ENCODE measurements at regions not wholly inside any gene's neighbourhood (a gene's known extent, or its start where the extent isn't known, plus 50 kb on each side); places are given as distances from the start of the nearest gene placed in this dataset.
"Not testable (repeated sequence)": the region's sequence is repeated elsewhere in the genome, so short reads cannot be mapped to it uniquely, and the experiment has no call there.

DNA sequence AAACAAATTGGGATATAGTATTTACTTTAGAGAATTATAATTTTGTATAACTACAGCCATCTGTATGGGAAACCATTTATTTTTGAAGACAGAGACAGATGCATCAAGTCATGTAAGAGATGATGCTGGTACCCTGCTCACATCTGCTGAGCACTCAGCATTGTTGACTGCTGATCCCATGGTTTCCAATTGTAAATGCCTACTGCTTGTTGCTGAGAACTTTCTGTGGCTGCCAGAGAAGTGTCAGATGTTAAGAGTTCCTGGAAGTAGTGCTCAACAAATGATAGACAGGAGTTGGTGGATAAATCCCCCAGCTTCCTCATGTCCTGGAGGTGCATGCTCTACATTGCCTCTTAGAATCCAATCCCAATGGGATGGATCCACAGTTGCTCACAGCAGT lies 167.1 kb downstream of the OXSM start:
- Mint-ChIP-seq H3K36me3 (no peaks in the 10 kb centered on the region), H3K4me1 (no peaks in the 10 kb centered on the region), H3K27me3 (no peaks in the 10 kb centered on the region), H3K4me3 (no peak overlapping the region), H3K27ac (no peak overlapping the region), H3K9me3 (no peaks in the 10 kb centered on the region)
- ATAC-seq, result no peak

DNA sequence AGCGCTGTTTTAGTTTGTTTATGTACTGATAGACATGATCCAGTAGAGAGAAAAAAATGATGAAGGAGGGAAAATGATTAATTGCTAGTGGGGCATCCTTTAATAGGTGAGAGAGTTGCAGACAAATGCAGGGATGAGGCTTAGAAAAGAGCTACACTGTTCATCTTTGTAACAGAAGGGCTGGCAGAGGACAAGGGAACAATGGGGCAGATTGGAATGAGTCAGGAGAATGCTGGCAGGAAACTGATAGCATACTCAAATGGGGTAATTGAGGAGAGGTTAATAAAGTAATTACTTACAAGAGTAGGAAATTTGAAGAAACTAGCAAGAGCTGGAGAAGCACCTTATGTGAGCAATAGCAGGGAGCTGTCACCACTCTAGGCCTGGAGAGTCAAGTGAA lies 170.9 kb downstream of the OXSM start:
- H3K36me3 Mint-ChIP-seq, result no peaks in the 10 kb centered on the region
- H3K27me3 Mint-ChIP-seq, result no peaks in the 10 kb centered on the region
- no peaks in the 10 kb centered on the region for H3K4me1 Mint-ChIP-seq
- H3K27ac Mint-ChIP-seq, result no peak overlapping the region
- no peak overlapping the region for H3K4me3 Mint-ChIP-seq
- H3K9me3 Mint-ChIP-seq, result no peaks in the 10 kb centered on the region
- ATAC-seq, result peak; percentile 15

DNA sequence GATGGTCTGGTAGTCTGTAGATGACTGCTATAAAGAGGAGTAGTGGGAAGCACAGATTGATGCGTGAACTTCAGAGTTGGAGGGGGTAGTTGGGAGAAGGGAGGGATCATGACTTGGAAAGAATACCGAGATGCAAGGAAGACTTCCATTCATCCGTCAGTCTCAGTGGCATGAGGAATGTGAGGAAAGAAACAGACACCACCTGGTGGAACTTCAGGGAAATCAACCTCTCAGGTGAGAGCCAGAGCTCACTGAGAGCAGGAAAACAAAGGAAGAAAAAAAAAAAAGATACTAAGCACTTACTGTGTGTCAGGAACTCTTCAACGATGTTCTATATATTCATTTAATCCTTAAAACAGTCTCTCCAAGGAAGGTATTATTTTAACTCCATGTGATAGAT lies 172.4 kb downstream of the OXSM start:
- Mint-ChIP-seq H3K27ac (no peak overlapping the region), H3K9me3 (no peaks in the 10 kb centered on the region), H3K27me3 (no peaks in the 10 kb centered on the region), H3K4me3 (no peak overlapping the region), H3K4me1 (no peaks in the 10 kb centered on the region), H3K36me3 (no peaks in the 10 kb centered on the region)
- no peak for ATAC-seq

DNA sequence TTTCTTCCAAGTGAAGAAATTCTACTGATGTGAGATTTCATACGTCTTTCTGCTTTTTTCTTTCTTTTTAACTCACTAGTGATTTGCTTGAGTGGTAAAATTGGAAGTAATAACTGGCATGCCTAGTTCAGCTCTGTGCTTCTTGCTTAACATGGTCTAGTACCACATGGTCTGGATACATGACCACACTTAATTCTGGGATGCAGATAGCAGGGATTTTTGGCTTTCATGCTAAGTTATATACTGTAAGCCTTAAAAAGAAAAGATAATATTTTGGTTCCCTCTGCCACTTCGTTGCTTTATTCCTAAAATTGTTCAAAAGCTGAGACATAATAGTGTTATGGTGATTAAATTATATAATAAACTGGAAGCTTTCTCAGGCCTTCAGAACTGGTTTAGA lies 174.3 kb downstream of the OXSM start:
- Mint-ChIP-seq H3K4me3 (no peak overlapping the region), H3K36me3 (no peaks in the 10 kb centered on the region), H3K4me1 (no peaks in the 10 kb centered on the region), H3K9me3 (no peaks in the 10 kb centered on the region), H3K27ac (no peak overlapping the region), H3K27me3 (no peaks in the 10 kb centered on the region)
- ATAC-seq, result no peak

DNA sequence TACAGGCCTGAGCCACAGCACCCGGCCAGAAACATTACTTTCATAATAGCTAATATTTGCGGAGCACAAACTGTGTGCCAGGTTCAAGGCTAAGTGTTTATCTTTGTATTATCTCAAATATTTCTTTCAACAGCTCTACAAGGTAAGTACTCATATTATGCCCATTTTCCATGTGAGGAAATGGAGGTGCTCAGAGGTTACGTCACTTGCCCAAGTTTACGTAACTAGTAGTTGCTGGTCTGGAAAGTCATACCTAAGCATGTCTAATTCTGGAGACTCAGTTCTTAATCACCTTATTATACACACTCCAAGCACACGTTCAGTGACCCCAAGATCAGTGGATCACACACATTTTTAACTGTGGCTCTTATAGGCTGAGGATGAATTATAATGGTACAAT lies 177.5 kb downstream of the OXSM start:
- Mint-ChIP-seq H3K36me3 (no peaks in the 10 kb centered on the region), H3K27me3 (no peaks in the 10 kb centered on the region), H3K27ac (no peak overlapping the region), H3K9me3 (peaks cover 3% of the 10 kb centered on the region), H3K4me3 (no peak overlapping the region), H3K4me1 (no peaks in the 10 kb centered on the region)
- no peak for ATAC-seq

DNA sequence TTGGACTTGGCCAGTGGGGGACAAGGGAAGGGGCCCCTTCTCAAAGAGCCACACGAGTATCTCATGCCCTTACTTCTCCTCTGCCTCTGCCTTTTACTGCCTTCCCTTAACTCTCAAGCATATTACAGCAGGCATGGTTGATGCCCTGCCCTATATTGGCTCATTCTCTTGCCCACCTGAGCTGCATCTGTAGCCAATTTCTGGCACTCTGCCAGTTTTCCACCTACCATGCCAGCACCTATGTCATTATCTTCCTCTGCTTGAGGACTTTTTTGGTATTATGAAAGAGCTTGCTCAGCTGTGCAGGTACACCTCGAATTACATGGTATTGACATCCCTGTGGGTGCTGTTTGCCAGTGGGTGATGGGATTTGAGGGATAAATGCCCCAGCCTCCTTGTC lies 181.8 kb downstream of the OXSM start:
- no peak for ATAC-seq
- Mint-ChIP-seq H3K4me1 (no peaks in the 10 kb centered on the region), H3K4me3 (no peak overlapping the region), H3K27me3 (no peaks in the 10 kb centered on the region), H3K27ac (no peak overlapping the region), H3K9me3 (peaks cover 3% of the 10 kb centered on the region), H3K36me3 (no peaks in the 10 kb centered on the region)

DNA sequence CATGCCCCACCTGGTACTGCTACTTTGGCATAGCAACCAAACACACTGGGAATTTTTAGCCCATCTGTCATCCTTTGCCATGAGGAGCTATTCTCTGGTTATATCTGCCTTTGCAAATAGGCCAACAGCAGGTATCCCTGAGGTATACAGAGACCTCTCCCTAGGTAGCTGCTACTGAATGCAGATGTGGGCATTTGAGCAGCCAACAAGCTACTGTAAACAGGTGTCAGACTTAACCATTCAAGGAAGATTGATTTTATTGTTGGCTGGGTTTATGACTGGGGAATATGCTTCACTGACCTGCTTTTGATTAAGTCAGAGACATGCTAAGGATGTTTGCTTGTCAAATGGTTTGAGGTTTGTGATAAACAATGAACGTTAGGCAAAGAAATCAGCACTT lies 183.2 kb downstream of the OXSM start:
- H3K9me3 Mint-ChIP-seq, result peaks cover 3% of the 10 kb centered on the region
- H3K27me3 Mint-ChIP-seq, result no peaks in the 10 kb centered on the region
- H3K4me3 Mint-ChIP-seq, result no peak overlapping the region
- ATAC-seq, result no peak
- H3K36me3 Mint-ChIP-seq, result no peaks in the 10 kb centered on the region
- no peak overlapping the region for H3K27ac Mint-ChIP-seq
- H3K4me1 Mint-ChIP-seq, result no peaks in the 10 kb centered on the region

DNA sequence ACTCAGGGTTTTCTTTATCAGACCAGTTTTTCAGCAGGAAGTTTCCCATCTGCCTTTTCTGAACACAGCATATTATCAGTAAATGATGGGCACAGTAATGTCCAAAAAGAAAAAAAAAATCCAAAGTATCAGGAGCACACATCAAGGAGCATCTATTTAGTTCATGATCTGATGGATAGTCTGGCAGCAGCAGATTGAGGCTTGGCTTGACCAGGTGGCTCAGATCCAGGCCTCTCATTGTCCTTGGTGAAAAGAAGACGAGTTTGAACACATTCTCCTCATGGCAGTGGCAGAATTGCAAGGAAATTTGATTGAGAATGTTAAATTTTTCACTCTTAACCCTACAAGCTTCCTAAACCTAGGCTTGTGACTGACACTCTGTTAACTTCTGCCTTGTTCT lies 192.9 kb downstream of the OXSM start:
- Mint-ChIP-seq H3K27me3 (no peaks in the 10 kb centered on the region), H3K4me1 (no peaks in the 10 kb centered on the region), H3K4me3 (no peak overlapping the region), H3K27ac (no peak overlapping the region), H3K36me3 (no peaks in the 10 kb centered on the region), H3K9me3 (no peaks in the 10 kb centered on the region)
- ATAC-seq, result no peak

DNA sequence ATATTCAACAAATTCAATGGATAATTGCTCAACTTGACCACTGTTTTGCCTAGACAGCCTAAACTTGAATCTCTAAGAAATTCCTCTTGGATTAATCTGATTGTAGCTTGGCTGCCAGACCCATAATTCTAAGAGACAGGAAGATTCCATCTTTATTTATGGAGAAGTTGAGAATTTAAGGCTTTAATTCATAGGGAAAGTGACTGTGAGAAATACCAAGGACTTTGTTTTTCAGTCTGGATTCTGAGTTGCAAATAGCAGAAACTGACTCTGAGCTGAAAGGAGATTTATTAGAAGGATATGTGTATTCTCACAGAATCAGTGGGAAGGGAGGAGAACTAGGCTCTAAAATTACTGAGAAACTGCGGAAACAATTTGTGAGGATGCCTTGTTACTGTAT lies 195.7 kb downstream of the OXSM start:
- no peaks in the 10 kb centered on the region for H3K4me1 Mint-ChIP-seq
- no peak overlapping the region for H3K4me3 Mint-ChIP-seq
- no peaks in the 10 kb centered on the region for H3K36me3 Mint-ChIP-seq
- ATAC-seq, result no peak
- H3K9me3 Mint-ChIP-seq, result peaks cover 3% of the 10 kb centered on the region
- no peaks in the 10 kb centered on the region for H3K27me3 Mint-ChIP-seq
- no peak overlapping the region for H3K27ac Mint-ChIP-seq

DNA sequence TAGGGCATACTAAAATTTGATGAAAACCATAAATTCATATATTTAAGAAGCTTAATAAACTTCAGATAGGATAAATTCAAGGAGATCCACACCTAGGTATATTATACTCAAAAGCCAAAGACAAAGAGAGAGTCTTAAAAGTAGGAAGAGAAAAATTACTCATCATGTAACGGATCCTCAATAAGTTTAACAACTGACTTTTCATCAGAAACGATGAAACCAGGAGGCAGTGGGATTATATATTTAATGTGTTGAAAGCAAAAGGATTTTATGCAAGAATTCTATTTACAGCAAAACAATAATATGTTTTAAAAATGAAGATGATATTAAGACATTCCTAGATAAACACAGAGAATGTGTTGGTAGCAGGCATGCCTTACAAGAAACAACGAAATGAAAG lies 202.7 kb downstream of the OXSM start:
- H3K9me3 Mint-ChIP-seq, result peaks cover 22% of the 10 kb centered on the region
- no peaks in the 10 kb centered on the region for H3K36me3 Mint-ChIP-seq
- H3K27ac Mint-ChIP-seq, result no peak overlapping the region
- no peaks in the 10 kb centered on the region for H3K4me1 Mint-ChIP-seq
- ATAC-seq, result no peak
- H3K4me3 Mint-ChIP-seq, result no peak overlapping the region
- no peaks in the 10 kb centered on the region for H3K27me3 Mint-ChIP-seq

DNA sequence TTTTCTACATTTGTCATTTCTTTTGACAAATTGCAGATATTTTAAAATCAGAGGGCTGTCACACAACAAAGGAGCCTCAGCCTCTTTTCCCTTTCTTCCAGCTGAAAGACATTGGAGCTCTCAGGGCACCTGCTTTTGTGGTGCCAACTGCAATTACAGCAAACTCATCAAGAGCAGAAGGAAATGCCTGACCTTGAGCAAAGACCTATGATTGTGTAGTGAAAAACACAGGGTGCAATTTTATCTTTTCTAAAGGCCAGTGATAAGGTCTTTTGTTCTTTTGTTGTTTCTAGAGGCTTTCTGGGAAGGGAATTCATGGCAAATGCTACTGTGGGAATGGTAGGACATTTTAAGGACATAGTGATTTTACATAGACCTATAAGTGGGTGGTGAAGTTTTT lies 214.3 kb downstream of the OXSM start:
- Mint-ChIP-seq H3K9me3 (peaks cover 8% of the 10 kb centered on the region), H3K4me1 (no peaks in the 10 kb centered on the region), H3K27ac (no peak overlapping the region), H3K27me3 (no peaks in the 10 kb centered on the region), H3K36me3 (no peaks in the 10 kb centered on the region), H3K4me3 (no peak overlapping the region)
- no peak for ATAC-seq

DNA sequence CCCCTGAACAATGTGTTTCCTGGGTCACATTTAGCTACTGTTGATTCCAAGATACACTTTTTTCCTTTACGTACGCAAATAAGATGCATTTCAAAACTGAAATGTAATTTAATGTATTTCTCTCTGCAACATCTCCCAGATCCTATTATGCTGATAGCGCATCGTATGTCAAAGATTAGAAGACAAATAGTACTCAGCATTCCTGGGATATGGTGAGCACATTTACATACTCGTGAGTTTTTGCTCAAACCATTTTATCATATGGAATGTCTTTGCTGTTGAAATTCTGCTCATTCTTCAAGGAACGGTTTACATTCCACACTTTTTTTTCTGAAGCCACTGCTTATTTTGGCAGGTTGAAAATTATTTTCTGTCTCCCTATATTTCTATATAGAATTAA lies 221.4 kb downstream of the OXSM start:
- Mint-ChIP-seq H3K27me3 (no peaks in the 10 kb centered on the region), H3K36me3 (no peaks in the 10 kb centered on the region), H3K27ac (no peak overlapping the region), H3K4me1 (no peaks in the 10 kb centered on the region), H3K4me3 (no peak overlapping the region), H3K9me3 (no peaks in the 10 kb centered on the region)
- ATAC-seq, result no peak

DNA sequence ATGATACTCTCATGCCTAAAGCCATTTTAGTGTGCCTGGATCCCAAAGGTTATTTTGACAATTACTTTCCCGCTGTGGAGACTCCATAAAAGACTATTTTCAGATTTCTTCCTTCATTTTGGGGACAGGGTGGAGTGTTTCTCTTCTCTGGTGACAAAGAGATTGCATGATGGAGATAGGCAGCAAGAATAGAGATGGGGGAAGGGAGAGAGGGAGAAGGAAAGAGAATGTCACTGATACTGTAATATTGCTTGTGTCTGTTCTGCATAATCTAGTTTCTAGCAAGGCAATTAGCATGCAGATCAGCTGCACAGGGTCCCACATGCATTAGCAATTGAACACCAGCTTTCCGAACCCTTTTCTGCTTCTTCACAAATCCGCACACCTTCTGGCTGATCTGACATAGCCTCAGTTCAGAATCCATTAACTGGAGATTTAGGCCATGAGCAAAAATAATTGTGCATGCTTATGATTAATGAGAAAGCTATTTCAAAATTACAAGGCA lies 222.4 kb downstream of the OXSM start:
- ATAC-seq, result no peak
- no peaks in the 10 kb centered on the region for H3K36me3 Mint-ChIP-seq
- H3K4me1 Mint-ChIP-seq, result no peaks in the 10 kb centered on the region
- no peaks in the 10 kb centered on the region for H3K9me3 Mint-ChIP-seq
- H3K27me3 Mint-ChIP-seq, result no peaks in the 10 kb centered on the region
- no peak overlapping the region for H3K27ac Mint-ChIP-seq
- H3K4me3 Mint-ChIP-seq, result no peak overlapping the region

DNA sequence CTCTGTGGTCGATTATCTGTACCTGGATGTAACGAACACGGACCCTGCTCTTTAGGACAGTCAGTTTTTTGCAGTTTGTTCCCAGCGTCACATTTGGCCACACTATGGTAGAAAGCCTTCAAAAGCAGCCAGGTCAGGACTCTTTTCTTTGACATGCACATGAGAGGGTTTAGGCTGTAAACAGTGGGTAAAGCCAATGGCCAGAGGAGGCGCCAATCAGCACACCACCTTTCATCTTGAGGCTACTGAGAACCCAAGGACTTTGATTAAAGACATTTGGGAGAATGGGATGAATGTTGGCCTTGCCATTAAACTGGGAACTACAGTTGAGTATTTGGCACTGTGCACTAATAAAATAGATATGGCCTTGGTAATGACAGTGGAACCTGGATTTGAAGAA lies 225.9 kb downstream of the OXSM start:
- no peaks in the 10 kb centered on the region for H3K9me3 Mint-ChIP-seq
- H3K27me3 Mint-ChIP-seq, result no peaks in the 10 kb centered on the region

DNA sequence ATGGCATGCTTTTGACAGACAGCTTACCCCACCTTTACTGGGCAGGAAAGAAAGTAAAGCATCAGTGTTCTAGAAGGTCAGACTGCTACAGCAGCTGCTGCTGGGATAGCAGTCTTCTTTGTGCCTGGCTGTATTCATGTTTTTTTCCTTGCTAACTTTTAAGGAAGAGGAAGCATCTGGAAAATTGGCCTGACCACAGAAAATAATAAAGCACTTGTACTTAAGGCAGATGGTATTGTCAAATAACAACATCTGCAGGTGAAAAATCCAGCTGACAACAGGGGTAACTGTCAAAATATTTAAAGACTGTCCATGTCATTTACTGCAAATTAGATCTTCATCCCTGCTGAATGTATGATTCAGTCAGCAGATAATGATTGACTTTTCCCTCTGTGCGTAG lies 229.0 kb downstream of the OXSM start:
- no peaks in the 10 kb centered on the region for H3K27me3 Mint-ChIP-seq
- no peaks in the 10 kb centered on the region for H3K36me3 Mint-ChIP-seq
- no peak overlapping the region for H3K4me3 Mint-ChIP-seq
- ATAC-seq, result no peak
- H3K27ac Mint-ChIP-seq, result no peak overlapping the region
- no peaks in the 10 kb centered on the region for H3K4me1 Mint-ChIP-seq
- peaks cover 7% of the 10 kb centered on the region for H3K9me3 Mint-ChIP-seq

More for the DNA sequence above, 225.9 kb downstream of the OXSM start:
- H3K27ac Mint-ChIP-seq, result no peak overlapping the region
- H3K4me1 Mint-ChIP-seq, result no peaks in the 10 kb centered on the region
- H3K4me3 Mint-ChIP-seq, result no peak overlapping the region
- no peak for ATAC-seq
- H3K36me3 Mint-ChIP-seq, result no peaks in the 10 kb centered on the region

DNA sequence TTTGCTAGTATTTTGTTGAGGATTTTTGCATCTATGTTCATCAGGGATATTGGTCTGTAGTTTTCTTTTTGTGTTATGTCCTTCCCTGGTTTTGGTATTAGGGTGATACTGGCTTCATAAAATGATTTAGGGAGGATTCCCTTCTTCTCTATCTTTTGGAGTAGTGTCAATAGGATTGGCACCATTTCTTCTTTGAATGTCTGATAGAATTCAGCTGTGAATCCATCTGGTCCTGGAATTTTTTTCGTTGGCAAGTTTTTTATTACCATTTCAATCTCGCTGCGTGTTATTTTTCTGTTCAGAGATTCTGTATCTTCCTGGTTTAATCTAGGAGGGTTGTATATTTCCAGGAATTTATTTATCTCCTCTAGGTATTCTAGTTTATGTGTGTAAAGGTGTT lies 234.3 kb downstream of the OXSM start:
- H3K27ac Mint-ChIP-seq, ATAC-seq, H3K4me3 Mint-ChIP-seq, H3K36me3 Mint-ChIP-seq, H3K4me1 Mint-ChIP-seq, H3K27me3 Mint-ChIP-seq: not testable (repeated sequence)
- peaks cover 18% of the 10 kb centered on the region for H3K9me3 Mint-ChIP-seq

DNA sequence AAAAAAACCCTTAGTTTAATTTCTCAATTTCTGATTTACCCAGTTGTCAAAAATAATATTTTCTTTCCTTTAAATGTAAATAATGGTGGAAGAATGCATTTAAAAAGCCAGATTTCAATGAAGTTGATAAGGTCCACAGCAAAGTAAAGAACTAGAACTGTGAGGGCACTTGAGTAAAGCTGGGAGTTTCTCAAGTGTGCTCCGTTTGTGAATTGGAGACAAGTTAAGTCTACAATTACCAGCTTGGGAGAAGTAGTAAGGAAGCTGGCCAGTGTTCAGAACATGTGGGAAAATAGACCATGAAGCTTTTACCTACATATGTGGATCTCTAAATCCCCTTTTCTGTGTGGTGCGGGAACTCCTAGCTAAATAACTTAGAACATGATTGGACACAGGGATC lies 239.4 kb downstream of the OXSM start:
- Mint-ChIP-seq H3K36me3 (no peaks in the 10 kb centered on the region), H3K4me1 (no peaks in the 10 kb centered on the region), H3K27me3 (no peaks in the 10 kb centered on the region), H3K4me3 (no peak overlapping the region), H3K27ac (no peak overlapping the region), H3K9me3 (peaks cover 14% of the 10 kb centered on the region)
- no peak for ATAC-seq

All from stimulated activated memory B cell treated with anti-CD40 and anti-IgM and Interleukin-4, amounts not matched to agents 10 μg/mL and 1 μg/mL and 100 μg/mL, for 72 hours (primary cell).